ENCODE measurements at regions not wholly inside any gene's neighbourhood (a gene's known extent, or its start where the extent isn't known, plus 50 kb on each side); places are given as distances from the start of the nearest gene placed in this dataset.

DNA sequence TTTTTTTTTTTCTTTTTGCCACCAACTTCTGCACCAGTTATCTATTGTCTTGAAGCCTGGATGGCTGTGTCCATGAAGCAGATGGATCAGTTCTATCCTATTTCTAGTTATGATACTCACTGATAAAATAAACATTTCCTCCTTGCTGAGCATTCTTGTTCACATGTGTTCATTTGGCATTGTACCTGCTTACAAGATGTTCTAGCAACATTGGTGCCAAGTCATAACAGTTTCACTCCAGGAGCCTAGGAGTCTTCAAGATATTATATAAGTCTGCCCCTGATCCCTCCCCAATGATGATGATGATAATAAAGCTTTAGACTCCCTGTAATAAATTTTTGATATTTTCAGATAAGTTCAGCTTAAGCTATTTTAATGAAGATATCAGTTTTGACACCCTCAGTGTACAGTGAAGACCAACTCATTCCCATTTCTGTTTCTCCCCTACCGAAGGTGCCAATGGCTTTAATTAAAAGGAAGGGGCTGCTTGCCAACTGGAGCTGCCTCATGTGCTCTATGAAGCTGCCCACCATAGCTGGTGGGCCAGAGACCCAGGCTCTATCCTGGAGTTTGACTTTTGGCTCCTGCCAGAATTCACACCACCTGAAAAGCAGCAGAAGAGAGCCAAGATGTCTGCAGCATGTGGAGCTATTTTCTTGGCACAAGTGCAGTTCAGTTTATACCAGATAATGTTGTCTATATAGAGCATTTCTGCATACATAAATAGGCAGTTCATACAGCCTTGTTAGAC is 265.4 kb upstream of the TET2 start:
- dilution Hi-C loops (cut with MboI; ENCODE audit: extremely low pct_ligation_motif_present, low sequenced_read_pairs) (no loop called here), intact Hi-C loops (cut with micrococcal nuclease) (no loop called here)
- Histone ChIP-seq H3K27me3 (ENCODE audit: control insufficient read depth in 2 of 2, insufficient read depth in 2 of 2, low read length in 2 of 2) (no peaks in the 10 kb centered on the region), H3K4me3 (replicated peaks in 1 of 3; ENCODE audit: insufficient read depth in 1 of 3, low read depth in 1 of 3, low read length in 3 of 3) (no peak overlapping the region), H3K4me2 (ENCODE audit: insufficient read depth, low read length) (no peak overlapping the region), H3K9me1 (replicated peaks; ENCODE audit: control insufficient read depth, extremely low read depth, insufficient read depth, low read length) (no peaks in the 10 kb centered on the region), H3K27ac (ENCODE audit: insufficient read depth, low read depth, low read length) (no peak overlapping the region), H3K9me3 (replicated peaks; ENCODE audit: control insufficient read depth, insufficient read depth, low read length) (no peaks in the 10 kb centered on the region), H4K20me1 (replicated peaks; ENCODE audit: control insufficient read depth, extremely low read depth, insufficient read depth, low read length) (no peaks in the 10 kb centered on the region), H3K9ac (replicated peaks; ENCODE audit: extremely low read depth, insufficient read depth, low read length) (no peak overlapping the region), H3K36me3 (ENCODE audit: control insufficient read depth in 2 of 2, extremely low read depth in 1 of 2, insufficient read depth in 2 of 2, low read length in 2 of 2) (no peaks in the 10 kb centered on the region), H3K4me1 (ENCODE audit: control insufficient read depth, extremely low read depth, insufficient read depth, low read length) (no peaks in the 10 kb centered on the region), H3K79me2 (ENCODE audit: control insufficient read depth, insufficient read depth, low read length) (no peaks in the 10 kb centered on the region), H2AFZ (ENCODE audit: low read depth, low read length) (no peak overlapping the region)
- POLR2A ChIA-PET = no interaction called here
- no peak for DNase-seq (ENCODE audit: low read depth, low spot score)
- CTCF ChIA-PET = interaction anchor here (1.6 kb wide), 1 partner anchor 21 kb away, joined by 4 read pairs; no protein-coding TSS in a partner anchor
- FAIRE-seq = no peak
- no TSS peak for BruUV-seq (replicated peaks)
- TF ChIP-seq FOS (IDR thresholded peaks at IDR 0.05; ENCODE audit: borderline replicate concordance, insufficient read depth, low read length) (no peak), MYC (IDR thresholded peaks at IDR 0.05; ENCODE audit: low read depth, low read length) (no peak), POLR2AphosphoS5 (IDR thresholded peaks at IDR 0.05; ENCODE audit: insufficient read depth, low read depth, low read length) (no peak), EZH2 (IDR thresholded peaks at IDR 0.05; ENCODE audit: borderline replicate concordance, low read depth, low read length, severe bottlenecking) (no peak), GATA2 (IDR thresholded peaks at IDR 0.05; ENCODE audit: insufficient read depth, insufficient read length, low read depth, low read length) (no peak), POLR2A (IDR thresholded peaks at IDR 0.05; ENCODE audit: low read depth, low read length) (no peak), JUN (IDR thresholded peaks at IDR 0.05; ENCODE audit: borderline replicate concordance, insufficient read depth, insufficient read length, low read depth) (no peak), CTCF (IDR thresholded peaks at IDR 0.05; ENCODE audit: extremely low read depth in 1 of 2, insufficient read depth in 1 of 2, low read depth in 1 of 2, low read length in 2 of 2) (no peak)
- TF ChIP-seq, protein P1, sequence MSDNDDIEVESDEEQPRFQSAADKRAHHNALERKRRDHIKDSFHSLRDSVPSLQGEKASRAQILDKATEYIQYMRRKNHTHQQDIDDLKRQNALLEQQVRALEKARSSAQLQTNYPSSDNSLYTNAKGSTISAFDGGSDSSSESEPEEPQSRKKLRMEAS (IDR thresholded peaks at IDR 0.05; ENCODE audit: insufficient read depth, insufficient read length) = no peak

Data from endothelial cell of umbilical vein (primary cell).